Neural crest cell (in vitro differentiated cells): ENCODE measurements at regions not wholly inside any gene's neighbourhood (a gene's known extent, or its start where the extent isn't known, plus 50 kb on each side); places are given as distances from the start of the nearest gene placed in this dataset.

Source experiments
- DNase-seq: peaks from one replicate; pipeline ENCODE4 v3.0.0; 2021; ENCODE audit warnings: low read depth, mixed read lengths, low spot score
- H3K27ac Mint-ChIP-seq: one replicate; pipeline ENCODE4 v1.8.0; 2021; ENCODE audit warnings: mild to moderate bottlenecking, mixed read lengths; ENCODE audit not compliant: unreplicated experiment
- H3K27me3 Mint-ChIP-seq: 2 replicates; pipeline ENCODE4 v1.8.0; 2021; ENCODE audit warnings: low read depth, mild to moderate bottlenecking, mixed read lengths
- H3K36me3 Mint-ChIP-seq: 2 replicates; pipeline ENCODE4 v1.8.0; 2021; ENCODE audit warnings: low read depth, mild to moderate bottlenecking, mixed read lengths
- H3K4me1 Mint-ChIP-seq: 2 replicates; pipeline ENCODE4 v1.8.0; 2021; ENCODE audit warnings: mixed read lengths
- H3K4me3 Mint-ChIP-seq: one replicate; pipeline ENCODE4 v1.8.0; 2021; ENCODE audit warnings: mild to moderate bottlenecking, mixed read lengths
- H3K9me3 Mint-ChIP-seq: 2 replicates; pipeline ENCODE4 v1.8.0; 2021; ENCODE audit warnings: mixed read lengths
- CTCF ChIP-seq: fragments of 200-600 bp; sonication (generic); conservative IDR thresholded peaks from 2 replicates; pipeline ENCODE4 v1.5.0; 2021; ENCODE audit warnings: antibody characterized with exemption, mild to moderate bottlenecking

- H3K36me3 Mint-ChIP-seq, result no peaks in the 10 kb centered on the region
- DNase-seq, result no peak
- no peaks in the 10 kb centered on the region for H3K4me1 Mint-ChIP-seq
- no peaks in the 10 kb centered on the region for H3K27me3 Mint-ChIP-seq
- H3K9me3 Mint-ChIP-seq, result peaks cover 12% of the 10 kb centered on the region
- H3K4me3 Mint-ChIP-seq, result no peak overlapping the region
- H3K27ac Mint-ChIP-seq, result no peak overlapping the region
- TF ChIP-seq CTCF, result no peak
Observed at GRCh38 chr3:23055733-23056376, 147.3 kb upstream of the UBE2E2 start.

- Mint-ChIP-seq H3K27ac (no peak overlapping the region), H3K9me3 (peaks cover 14% of the 10 kb centered on the region), H3K4me1 (peaks cover under 1% of the 10 kb centered on the region)
Observed at GRCh38 chr3:23062582-23062981, 140.5 kb upstream of the UBE2E2 start.

GRCh38 chr3:23062982-23063381 lies 140.1 kb upstream of the UBE2E2 start:
- Mint-ChIP-seq H3K27ac (no peak overlapping the region), H3K9me3 (peaks cover 15% of the 10 kb centered on the region), H3K36me3 (peaks cover 2% of the 10 kb centered on the region), H3K27me3 (no peaks in the 10 kb centered on the region), H3K4me1 (peaks cover 4% of the 10 kb centered on the region), H3K4me3 (no peak overlapping the region)
- TF ChIP-seq CTCF, result no peak
- no peak for DNase-seq

More at GRCh38 chr3:23062582-23062981, 140.5 kb upstream of the UBE2E2 start:
- peaks cover 2% of the 10 kb centered on the region for H3K36me3 Mint-ChIP-seq
- no peaks in the 10 kb centered on the region for H3K27me3 Mint-ChIP-seq
- TF ChIP-seq CTCF, result no peak
- DNase-seq, result no peak
- no peak overlapping the region for H3K4me3 Mint-ChIP-seq

DNA sequence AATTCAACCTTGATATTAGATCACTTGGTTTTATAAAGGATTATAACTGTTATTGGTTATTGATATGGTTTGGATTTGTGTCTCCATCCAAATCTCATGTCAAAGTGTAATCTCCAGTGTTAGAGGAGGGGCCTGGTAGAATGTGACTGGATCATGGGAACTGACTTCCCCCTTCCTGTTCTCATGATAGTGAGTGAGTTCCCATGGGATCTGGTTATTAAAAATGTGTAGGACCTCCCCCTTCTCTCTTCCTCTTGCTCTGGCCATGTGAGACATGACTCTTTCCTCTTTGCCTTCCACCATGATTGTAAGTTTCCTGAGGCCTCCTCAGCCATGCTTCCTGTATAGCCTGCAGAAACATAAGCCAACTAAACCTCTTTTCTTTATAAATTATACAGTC lies 136.0 kb upstream of the UBE2E2 start:
- peaks cover 7% of the 10 kb centered on the region for H3K4me1 Mint-ChIP-seq
- H3K36me3 Mint-ChIP-seq, result no peaks in the 10 kb centered on the region
- DNase-seq, result no peak
- no peak overlapping the region for H3K4me3 Mint-ChIP-seq
- no peak for TF ChIP-seq CTCF
- H3K27ac Mint-ChIP-seq, result no peak overlapping the region
- H3K9me3 Mint-ChIP-seq, result peaks cover 3% of the 10 kb centered on the region
- H3K27me3 Mint-ChIP-seq, result no peaks in the 10 kb centered on the region

- Mint-ChIP-seq H3K27me3 (no peaks in the 10 kb centered on the region), H3K27ac (no peak overlapping the region), H3K9me3 (peaks cover 3% of the 10 kb centered on the region), H3K4me3 (no peak overlapping the region), H3K36me3 (no peaks in the 10 kb centered on the region), H3K4me1 (peaks cover 7% of the 10 kb centered on the region)
- DNase-seq, result no peak
- no peak for TF ChIP-seq CTCF
Observed at GRCh38 chr3:23068016-23068728, 135.0 kb upstream of the UBE2E2 start.
